Erythroblast (primary cell): ENCODE measurements at regions not wholly inside any gene's neighbourhood (a gene's known extent, or its start where the extent isn't known, plus 50 kb on each side); places are given as distances from the start of the nearest gene placed in this dataset.
"Not testable (repeated sequence)": the region's sequence is repeated elsewhere in the genome, so short reads cannot be mapped to it uniquely, and the experiment has no call there.

Experiments
- GATA1 ChIP-seq: IDR thresholded peaks from 2 replicates; pipeline ENCODE4 v1.6.1; 2011; ENCODE audit warnings: low read depth, mild to moderate bottlenecking, control low read depth, low read length, moderate library complexity
- POLR2A ChIP-seq: IDR thresholded peaks from 2 replicates; pipeline ENCODE4 v1.6.1; 2011; ENCODE audit warnings: mild to moderate bottlenecking, low read length

- TF ChIP-seq POLR2A, GATA1: not testable (repeated sequence)
Observed at GRCh38 chr19:27802293-27802692, 1410.7 kb downstream of the UQCRFS1 start.
